ENCODE measurements at regions not wholly inside any gene's neighbourhood (a gene's known extent, or its start where the extent isn't known, plus 50 kb on each side); places are given as distances from the start of the nearest gene placed in this dataset.

DNA sequence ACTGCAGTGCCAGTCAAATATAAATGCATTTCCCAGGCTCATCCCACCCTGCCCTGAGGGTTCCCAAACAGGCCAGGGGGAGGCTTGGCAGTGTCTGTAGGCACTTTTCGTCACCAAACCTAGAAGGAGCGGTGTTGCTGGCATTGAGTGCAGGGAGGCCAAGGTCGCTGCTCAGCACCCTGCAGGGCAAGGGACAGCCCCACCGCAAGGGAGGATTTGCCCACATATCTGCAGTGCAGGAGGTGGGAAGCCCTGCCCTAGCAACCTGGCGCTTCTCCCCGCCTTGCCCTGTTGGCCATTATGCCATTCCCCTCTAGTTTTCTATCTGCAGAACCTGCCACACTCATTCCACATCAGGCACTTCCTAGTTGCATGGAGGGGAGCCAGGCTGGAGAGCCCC is 327.8 kb upstream of the ADCY2 start:
- no peak overlapping the region for H3K27ac ChIP-seq (ENCODE audit: low read depth, low read length, poor library complexity, severe bottlenecking)
- no peaks in the 10 kb centered on the region for H3K9me3 ChIP-seq (ENCODE audit: low read depth, low read length, poor library complexity, severe bottlenecking)
- no TSS peak for BruUV-seq (replicated peaks)
- no peak overlapping the region for H3K4me3 ChIP-seq (ENCODE audit: low read depth, low read length, poor library complexity, severe bottlenecking)
- H3K27me3 ChIP-seq (replicated peaks; ENCODE audit: insufficient read depth, low read depth, low read length, poor library complexity): no peaks in the 10 kb centered on the region
- CTCF ChIA-PET: no interaction called here
- TF ChIP-seq, protein P1, sequence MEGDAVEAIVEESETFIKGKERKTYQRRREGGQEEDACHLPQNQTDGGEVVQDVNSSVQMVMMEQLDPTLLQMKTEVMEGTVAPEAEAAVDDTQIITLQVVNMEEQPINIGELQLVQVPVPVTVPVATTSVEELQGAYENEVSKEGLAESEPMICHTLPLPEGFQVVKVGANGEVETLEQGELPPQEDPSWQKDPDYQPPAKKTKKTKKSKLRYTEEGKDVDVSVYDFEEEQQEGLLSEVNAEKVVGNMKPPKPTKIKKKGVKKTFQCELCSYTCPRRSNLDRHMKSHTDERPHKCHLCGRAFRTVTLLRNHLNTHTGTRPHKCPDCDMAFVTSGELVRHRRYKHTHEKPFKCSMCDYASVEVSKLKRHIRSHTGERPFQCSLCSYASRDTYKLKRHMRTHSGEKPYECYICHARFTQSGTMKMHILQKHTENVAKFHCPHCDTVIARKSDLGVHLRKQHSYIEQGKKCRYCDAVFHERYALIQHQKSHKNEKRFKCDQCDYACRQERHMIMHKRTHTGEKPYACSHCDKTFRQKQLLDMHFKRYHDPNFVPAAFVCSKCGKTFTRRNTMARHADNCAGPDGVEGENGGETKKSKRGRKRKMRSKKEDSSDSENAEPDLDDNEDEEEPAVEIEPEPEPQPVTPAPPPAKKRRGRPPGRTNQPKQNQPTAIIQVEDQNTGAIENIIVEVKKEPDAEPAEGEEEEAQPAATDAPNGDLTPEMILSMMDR (conservative IDR thresholded peaks at IDR 0.05; ENCODE audit: low read depth, low read length): no peak
- intact Hi-C loops (cut with micrococcal nuclease; ENCODE audit: unreplicated experiment): no loop called here
- H3K36me3 ChIP-seq (ENCODE audit: insufficient read depth, low read length, poor library complexity, severe bottlenecking): no peaks in the 10 kb centered on the region
- H3K4me1 ChIP-seq (ENCODE audit: insufficient read depth, low read length, poor library complexity, severe bottlenecking): no peaks in the 10 kb centered on the region
- POLR2A ChIA-PET (ENCODE audit: low non-redundant PET): no interaction called here
- no peak for DNase-seq (ENCODE audit: low spot score)

DNA sequence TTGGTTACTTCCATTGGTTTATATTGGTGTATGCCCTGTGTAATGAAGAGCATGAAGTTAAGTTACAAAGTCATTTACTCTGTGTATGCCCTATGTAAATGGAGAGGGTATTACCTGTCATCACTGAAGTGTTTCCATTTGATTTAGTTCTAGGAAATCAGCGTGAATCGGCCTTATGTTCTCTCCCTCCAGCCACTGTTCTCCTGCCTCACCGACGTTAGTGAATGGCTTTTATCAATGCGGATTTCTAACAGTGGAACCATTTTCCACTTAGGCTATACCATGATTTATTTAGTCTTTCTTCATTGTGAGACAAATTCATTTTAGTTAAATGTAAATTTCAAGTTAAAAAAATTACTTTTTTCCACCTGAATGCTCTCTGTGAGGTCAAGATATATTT is 327.0 kb upstream of the ADCY2 start:
- TF ChIP-seq, protein P1 (conservative IDR thresholded peaks at IDR 0.05; ENCODE audit: low read depth, low read length): no peak
- TF ChIP-seq EZH2 (IDR thresholded peaks at IDR 0.05; ENCODE audit: borderline replicate concordance, low read depth, low read length, poor library complexity, severe bottlenecking): no peak
- ChIA-PET POLR2A (ENCODE audit: low non-redundant PET) (no interaction called here), CTCF (no interaction called here)
- Histone ChIP-seq H3K4me3 (ENCODE audit: low read depth, low read length, poor library complexity, severe bottlenecking) (no peak overlapping the region), H3K27me3 (replicated peaks; ENCODE audit: insufficient read depth, low read depth, low read length, poor library complexity) (no peaks in the 10 kb centered on the region), H3K4me1 (ENCODE audit: insufficient read depth, low read length, poor library complexity, severe bottlenecking) (no peaks in the 10 kb centered on the region), H3K27ac (ENCODE audit: low read depth, low read length, poor library complexity, severe bottlenecking) (no peak overlapping the region), H3K9me3 (ENCODE audit: low read depth, low read length, poor library complexity, severe bottlenecking) (no peaks in the 10 kb centered on the region), H3K36me3 (ENCODE audit: insufficient read depth, low read length, poor library complexity, severe bottlenecking) (no peaks in the 10 kb centered on the region)
- BruUV-seq (replicated peaks): no TSS peak
- intact Hi-C loops (cut with micrococcal nuclease; ENCODE audit: unreplicated experiment): no loop called here
- no peak for DNase-seq (ENCODE audit: low spot score)

DNA sequence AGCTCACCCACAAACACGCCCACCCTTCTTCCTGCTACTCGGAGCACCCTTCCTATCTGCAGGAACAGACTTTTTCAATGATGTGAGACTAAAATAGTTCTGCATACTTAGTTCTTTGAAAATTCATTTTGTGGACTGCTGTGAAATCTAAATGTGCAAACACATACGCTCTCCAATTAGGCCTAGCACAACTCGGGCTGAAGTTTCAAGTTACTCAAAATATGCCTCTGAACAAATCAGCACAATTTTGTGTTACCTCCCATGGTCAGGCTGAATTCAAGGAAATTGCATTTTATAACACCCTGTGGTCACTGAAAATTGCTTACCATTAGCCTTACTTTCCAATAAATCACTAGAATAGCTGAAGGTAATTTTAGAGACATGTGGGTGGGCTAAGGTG is 323.8 kb upstream of the ADCY2 start:
- Histone ChIP-seq H3K9me3 (ENCODE audit: low read depth, low read length, poor library complexity, severe bottlenecking) (no peaks in the 10 kb centered on the region), H3K4me3 (ENCODE audit: low read depth, low read length, poor library complexity, severe bottlenecking) (no peak overlapping the region), H3K27me3 (replicated peaks; ENCODE audit: insufficient read depth, low read depth, low read length, poor library complexity) (no peaks in the 10 kb centered on the region), H3K4me1 (ENCODE audit: insufficient read depth, low read length, poor library complexity, severe bottlenecking) (no peaks in the 10 kb centered on the region), H3K36me3 (ENCODE audit: insufficient read depth, low read length, poor library complexity, severe bottlenecking) (no peaks in the 10 kb centered on the region), H3K27ac (ENCODE audit: low read depth, low read length, poor library complexity, severe bottlenecking) (no peak overlapping the region)
- TF ChIP-seq, protein P1 (conservative IDR thresholded peaks at IDR 0.05; ENCODE audit: low read depth, low read length): no peak
- no peak for TF ChIP-seq EZH2 (IDR thresholded peaks at IDR 0.05; ENCODE audit: borderline replicate concordance, low read depth, low read length, poor library complexity, severe bottlenecking)
- CTCF ChIA-PET: no interaction called here
- no peak for DNase-seq (ENCODE audit: low spot score)
- intact Hi-C loops (cut with micrococcal nuclease; ENCODE audit: unreplicated experiment): no loop called here
- no TSS peak for BruUV-seq (replicated peaks)
- POLR2A ChIA-PET (ENCODE audit: low non-redundant PET): no interaction called here

Measured in A673 (cell line).